ENCODE measurements at regions not wholly inside any gene's neighbourhood (a gene's known extent, or its start where the extent isn't known, plus 50 kb on each side); places are given as distances from the start of the nearest gene placed in this dataset.

DNA sequence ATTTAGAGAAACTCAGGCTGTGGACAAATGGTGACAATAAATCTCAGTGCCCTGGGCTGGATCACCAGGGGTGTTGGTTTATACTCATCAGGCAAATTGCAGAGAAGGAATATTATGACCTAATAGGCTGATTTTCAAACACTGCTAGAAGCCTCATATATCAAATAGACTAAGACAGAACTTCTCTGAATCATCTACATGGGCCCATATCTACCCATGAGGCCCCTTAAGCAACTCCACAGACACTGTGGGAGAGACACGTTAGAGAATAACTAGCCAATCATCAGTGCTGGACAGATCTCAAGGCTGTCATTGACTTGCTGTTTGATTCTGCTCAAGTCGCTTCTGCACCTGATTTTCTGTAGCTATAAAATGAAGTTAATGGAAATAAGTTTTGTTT, 545.8 kb downstream of the SOX6 start:
- TF ChIP-seq POLR2A (IDR thresholded peaks at IDR 0.05) = no peak
- TF ChIP-seq, protein P1, sequence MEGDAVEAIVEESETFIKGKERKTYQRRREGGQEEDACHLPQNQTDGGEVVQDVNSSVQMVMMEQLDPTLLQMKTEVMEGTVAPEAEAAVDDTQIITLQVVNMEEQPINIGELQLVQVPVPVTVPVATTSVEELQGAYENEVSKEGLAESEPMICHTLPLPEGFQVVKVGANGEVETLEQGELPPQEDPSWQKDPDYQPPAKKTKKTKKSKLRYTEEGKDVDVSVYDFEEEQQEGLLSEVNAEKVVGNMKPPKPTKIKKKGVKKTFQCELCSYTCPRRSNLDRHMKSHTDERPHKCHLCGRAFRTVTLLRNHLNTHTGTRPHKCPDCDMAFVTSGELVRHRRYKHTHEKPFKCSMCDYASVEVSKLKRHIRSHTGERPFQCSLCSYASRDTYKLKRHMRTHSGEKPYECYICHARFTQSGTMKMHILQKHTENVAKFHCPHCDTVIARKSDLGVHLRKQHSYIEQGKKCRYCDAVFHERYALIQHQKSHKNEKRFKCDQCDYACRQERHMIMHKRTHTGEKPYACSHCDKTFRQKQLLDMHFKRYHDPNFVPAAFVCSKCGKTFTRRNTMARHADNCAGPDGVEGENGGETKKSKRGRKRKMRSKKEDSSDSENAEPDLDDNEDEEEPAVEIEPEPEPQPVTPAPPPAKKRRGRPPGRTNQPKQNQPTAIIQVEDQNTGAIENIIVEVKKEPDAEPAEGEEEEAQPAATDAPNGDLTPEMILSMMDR (IDR thresholded peaks at IDR 0.05) = no peak

Measured in uterus (tissue), 2 donors.